GM04504 (cell line): ENCODE measurements at regions not wholly inside any gene's neighbourhood (a gene's known extent, or its start where the extent isn't known, plus 50 kb on each side); places are given as distances from the start of the nearest gene placed in this dataset.

Experiments
- DNase-seq: peaks from one replicate; pipeline ENCODE4 v3.0.0-alpha.2; 2012; ENCODE audit warnings: low read depth

- no peak for DNase-seq
These were observed 236.2 kb upstream of the KLF14 start for GRCh38 chr7:130970196-130970595.

GRCh38 chr7:130970696-130971095 lies 236.7 kb upstream of the KLF14 start:
- DNase-seq: no peak

DNA sequence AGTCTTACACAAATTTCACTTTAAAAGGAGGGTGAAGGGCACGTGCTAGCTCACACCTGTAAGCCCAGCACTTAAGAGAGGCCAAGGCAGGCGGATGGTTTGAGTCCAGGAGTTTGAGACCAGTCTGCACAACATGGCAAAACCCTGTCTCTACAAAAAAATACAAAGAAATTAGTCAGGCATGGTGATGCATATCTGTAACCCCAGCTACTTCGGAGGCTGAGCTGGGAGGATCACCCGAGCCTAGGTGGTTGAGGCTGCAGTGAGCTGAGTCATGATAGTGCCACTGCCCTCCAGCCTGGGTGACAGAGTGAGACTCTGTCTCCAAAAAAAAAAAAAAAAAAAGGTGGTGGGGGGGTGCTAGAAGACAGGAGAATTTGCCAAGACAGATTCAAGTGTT lies 237.3 kb upstream of the KLF14 start:
- DNase-seq: no peak

GRCh38 chr7:130972201-130972600 lies 238.2 kb upstream of the KLF14 start:
- DNase-seq: no peak

GRCh38 chr7:130973637-130974036 lies 239.6 kb upstream of the KLF14 start:
- DNase-seq: no peak

GRCh38 chr7:130974169-130974568 lies 240.2 kb upstream of the KLF14 start:
- DNase-seq: no peak

- DNase-seq: no peak
These were observed 240.8 kb upstream of the KLF14 start for GRCh38 chr7:130974794-130975193.

DNA sequence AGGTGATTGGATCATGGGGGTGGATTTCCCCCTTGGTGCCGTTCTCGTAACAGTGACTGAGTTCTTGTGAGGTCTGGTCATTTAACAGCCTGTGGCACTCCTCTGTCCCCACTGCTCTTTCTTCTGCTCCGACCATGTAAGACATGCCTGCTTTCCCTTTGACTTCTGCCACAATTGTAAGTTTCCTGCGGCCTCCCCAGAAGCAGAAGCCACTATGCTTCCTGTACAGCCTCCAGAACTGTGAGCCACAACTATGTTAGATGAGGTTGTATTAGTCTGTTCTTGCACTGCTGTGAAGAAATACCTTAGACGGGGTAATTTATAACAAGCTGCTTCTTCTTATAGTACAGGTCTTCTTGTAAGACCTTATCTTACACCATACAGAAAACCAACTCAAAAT lies 241.7 kb upstream of the KLF14 start:
- DNase-seq: no peak

- DNase-seq: no peak
These were observed 248.2 kb upstream of the KLF14 start for GRCh38 chr7:130982160-130982638.

DNA sequence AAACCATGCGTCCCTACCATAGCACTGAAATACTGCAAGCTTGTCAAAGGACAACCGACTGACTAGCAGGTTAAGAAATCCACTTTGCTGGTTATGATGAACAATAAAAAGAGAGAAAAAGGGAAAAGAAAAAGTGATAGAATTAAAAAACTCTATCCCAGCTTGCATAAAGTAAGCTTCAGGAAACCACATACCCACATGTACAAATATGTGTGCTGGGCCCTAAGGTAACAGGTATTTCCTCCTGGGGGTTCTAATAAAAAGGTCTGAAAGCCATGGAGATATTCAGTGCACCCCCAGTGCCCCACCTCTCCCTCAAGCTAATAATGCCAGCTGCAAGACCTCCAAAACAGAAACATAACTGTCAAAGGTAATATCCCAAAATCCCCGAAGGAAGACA lies 248.6 kb upstream of the KLF14 start:
- DNase-seq: no peak

GRCh38 chr7:130985361-130985760 lies 251.4 kb upstream of the KLF14 start:
- no peak for DNase-seq

DNA sequence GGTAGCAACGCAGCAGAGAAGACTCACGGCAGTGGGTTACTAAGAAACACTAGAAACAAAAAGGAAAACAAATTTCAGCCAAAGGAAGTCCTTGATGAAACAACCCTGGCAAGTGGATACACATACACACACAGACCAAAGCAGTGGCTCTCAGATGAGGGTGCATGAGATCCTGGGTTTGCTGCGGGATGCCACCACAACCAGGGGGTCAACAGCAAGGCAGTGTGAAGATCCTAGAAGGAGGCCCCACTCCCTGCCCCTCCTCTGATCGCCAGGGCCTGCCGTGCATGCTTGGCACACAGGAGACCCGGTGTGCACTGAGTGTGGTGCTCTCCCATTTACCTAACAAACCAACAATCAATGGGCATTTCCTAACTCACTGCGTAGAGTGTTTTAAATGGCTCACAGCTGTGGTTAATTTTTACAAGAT lies 252.3 kb upstream of the KLF14 start:
- DNase-seq: no peak

GRCh38 chr7:130987092-130987491 lies 253.1 kb upstream of the KLF14 start:
- DNase-seq: no peak

GRCh38 chr7:130988443-130988842 lies 254.4 kb upstream of the KLF14 start:
- no peak for DNase-seq

DNA sequence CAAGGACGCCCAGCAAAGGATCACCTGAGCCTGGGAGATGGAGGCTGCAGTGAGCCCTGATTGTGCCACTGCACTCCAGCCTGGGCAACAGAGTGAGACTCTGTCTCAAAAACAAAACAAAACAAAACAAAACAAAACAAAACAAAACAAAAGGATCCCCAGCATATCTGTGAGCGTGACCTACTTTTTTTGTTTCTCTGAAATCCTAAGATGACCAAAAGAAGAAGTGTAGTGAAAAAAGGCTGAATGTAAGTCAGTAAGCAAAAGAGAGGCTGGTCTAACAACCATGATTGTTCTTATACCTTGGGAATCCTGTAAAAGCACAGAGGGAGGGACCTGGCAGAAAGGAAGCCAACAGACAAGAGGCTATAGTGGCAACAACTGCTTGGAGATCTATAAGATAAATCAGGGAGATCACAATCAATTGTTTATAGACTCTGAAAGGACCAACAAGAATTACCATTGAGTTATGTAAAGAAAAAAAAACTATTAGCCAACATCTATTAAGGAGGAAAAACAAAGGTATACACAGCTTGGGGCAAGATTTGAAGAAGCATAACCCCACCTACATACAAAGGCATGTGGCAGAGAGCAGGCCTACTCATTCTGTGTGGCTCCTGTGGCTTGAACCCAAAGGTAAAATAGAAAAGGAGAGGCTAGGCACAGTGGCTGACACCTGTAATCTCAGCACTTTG lies 255.2 kb upstream of the KLF14 start:
- DNase-seq: no peak

- DNase-seq: no peak
These were observed 256.3 kb upstream of the KLF14 start for GRCh38 chr7:130990178-130990832.

DNA sequence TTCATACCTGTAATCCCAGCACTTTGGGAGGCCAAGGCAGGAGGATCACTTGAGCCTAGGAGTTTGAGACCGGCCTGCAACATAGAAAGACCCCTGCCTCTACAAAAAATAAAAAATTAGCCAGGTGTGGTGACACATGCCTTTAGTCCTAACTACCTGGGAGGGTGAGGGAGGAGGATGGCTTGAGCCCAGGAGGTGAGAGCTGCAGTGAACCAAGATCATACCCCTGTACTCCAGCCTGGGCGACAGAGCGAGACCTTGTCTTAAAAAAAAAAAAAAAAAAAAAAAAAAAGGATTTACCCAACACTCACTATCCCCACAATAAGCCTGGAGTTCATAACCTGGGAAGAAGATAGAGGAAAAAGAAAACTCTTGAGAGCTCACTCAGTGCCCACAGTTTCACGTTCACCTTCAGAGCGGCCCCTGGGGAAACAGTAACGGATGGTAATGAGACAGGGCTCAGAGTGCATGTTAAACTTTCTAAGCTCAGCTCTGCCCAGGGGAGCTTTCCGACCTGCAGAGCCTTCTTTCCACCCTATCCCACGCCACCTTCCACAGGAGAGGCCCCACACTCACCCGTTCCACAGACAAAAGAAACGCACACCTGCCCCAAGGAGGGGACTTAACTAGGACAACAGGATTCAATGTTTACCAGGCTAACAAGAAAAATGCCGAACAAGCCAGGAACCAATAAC lies 259.8 kb upstream of the KLF14 start:
- no peak for DNase-seq

DNA sequence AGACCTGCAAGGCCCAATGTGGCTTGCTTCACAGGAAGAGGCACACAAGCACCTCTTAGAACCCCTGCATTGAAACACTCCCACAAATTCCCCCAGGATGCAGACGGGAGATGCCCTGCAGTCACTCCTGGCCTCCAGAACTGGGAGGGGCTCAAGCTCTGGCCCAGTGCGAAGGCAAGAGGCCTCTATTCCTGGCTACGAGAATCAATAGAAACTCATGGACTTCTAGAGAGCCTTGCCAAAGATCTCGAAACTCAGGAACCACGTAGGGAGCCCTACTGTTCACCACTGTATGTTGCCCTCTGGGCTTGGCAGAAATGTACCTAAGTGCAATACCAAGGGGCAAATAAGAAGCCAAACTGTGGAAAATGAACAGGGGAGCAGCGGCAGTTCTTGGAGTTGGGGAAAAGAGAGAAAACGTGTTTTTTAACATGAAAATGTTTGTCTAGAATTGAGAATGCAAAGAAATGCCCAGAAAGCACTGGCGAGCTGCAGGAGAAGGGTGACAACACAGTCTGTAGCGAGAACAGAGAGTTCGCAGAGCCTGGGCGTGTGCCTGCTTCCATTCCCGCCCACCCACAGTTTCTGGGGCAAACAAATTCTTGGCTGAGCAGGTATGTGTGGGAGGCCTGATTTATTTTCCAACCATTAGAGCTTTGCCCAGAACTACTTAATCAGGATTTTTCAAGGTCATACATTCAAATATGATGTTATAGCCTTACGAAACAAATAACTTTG lies 260.5 kb upstream of the KLF14 start:
- no peak for DNase-seq

DNA sequence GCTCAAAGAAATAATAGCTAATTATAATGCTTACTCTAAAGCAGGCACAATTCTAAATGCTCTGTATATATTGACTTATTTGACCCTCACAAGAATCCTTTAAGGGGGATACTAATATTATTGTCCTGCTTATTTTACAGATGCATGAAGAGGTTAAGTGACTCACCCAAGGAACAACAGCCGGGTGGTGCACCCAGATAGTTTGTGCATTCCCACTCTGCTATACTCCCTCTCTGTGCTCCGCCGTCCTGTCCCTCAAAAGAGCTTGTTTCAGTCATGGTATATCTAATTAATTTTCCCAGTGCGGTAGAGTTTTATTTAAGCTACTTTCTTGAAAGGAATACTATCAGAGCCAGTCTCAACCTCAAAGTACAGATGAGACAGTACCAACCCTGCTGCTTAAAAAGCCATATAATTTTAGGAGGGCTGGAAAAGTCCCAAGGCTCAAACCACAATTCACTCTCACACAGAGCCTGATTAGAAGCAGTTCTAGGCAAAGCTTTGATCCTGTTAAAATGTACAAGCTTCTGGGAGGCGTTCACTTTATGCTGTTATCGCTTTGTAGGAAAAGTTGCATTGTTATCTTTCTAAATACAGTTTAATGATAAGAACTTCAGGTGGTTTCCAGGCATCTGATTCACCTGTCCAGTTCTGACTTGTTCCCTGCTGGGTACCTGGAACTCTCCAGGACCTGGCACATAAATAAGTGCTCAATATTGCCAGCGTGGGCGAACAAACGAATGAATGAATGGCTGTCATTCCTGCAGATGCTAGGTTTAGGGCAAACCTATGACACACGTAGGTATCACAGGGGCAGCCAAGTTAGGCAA lies 261.5 kb upstream of the KLF14 start:
- no peak for DNase-seq

- DNase-seq: no peak
These were observed 262.3 kb upstream of the KLF14 start for GRCh38 chr7:130996205-130996832.

DNA sequence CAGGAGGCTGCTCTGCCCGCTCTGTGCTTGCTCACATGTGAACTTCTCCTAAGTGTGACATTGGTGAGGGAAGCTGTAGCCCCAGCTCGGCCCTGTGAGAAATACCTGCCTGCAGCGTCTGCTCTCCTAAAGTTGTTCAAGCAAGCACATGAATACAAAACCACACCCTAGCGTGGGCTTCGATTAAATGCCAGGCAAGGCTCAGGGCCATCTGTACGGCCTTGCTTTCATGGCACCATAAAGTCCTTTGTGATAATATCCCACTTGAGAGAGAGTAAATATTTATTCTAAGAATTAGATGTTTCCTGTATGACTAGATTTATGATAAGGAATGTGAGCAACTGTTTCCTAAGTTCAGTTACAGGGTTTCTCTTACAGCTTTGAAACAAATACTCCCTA lies 262.8 kb upstream of the KLF14 start:
- DNase-seq: no peak
